Keratinocyte (primary cell): ENCODE measurements at regions not wholly inside any gene's neighbourhood (a gene's known extent, or its start where the extent isn't known, plus 50 kb on each side); places are given as distances from the start of the nearest gene placed in this dataset.

Source experiments
- CTCF ChIP-seq, 3 experiments: IDR thresholded peaks in 1 of 3; conservative IDR thresholded peaks in 1 of 3; optimal IDR thresholded peaks in 1 of 3; 2 replicates in 2 of 3; 3 replicates in 1 of 3; pipeline versions ENCODE3 to v1.5.1; 2011; ENCODE audit warnings: low read length in 3 of 3, mild to moderate bottlenecking in 3 of 3, moderate library complexity in 2 of 3, control low read depth in 1 of 3, inconsistent platforms in 1 of 3; ENCODE audit not compliant: insufficient read depth in 2 of 3; ENCODE audit errors: extremely low read depth in 1 of 3
- EZH2 ChIP-seq: IDR thresholded peaks from one replicate; pipeline ENCODE4 v1.6.1; 2012; ENCODE audit warnings: inconsistent platforms, mild to moderate bottlenecking, low read length, moderate library complexity

- TF ChIP-seq CTCF (optimal IDR thresholded peaks at IDR 0.05 in 1 of 3, IDR thresholded peaks at IDR 0.05 in 1 of 3, conservative IDR thresholded peaks at IDR 0.05 in 1 of 3; ENCODE audit: extremely low read depth in 1 of 3, insufficient read depth in 2 of 3, low read length in 3 of 3) (no peak), EZH2 (no peak)
These were observed 74.5 kb downstream of the RTP5 start for GRCh38 chr2:241943961-241944575.
